ENCODE measurements at regions not wholly inside any gene's neighbourhood (a gene's known extent, or its start where the extent isn't known, plus 50 kb on each side); places are given as distances from the start of the nearest gene placed in this dataset.

GRCh38 chr5:165809914-165810313 lies 2304.5 kb downstream of the MAT2B start:
- no peak for DNase-seq (ENCODE audit: extremely low read depth, low read depth)
- H3K4me3 ChIP-seq (replicated peaks; ENCODE audit: low read depth, low read length), result no peak overlapping the region
- no peak for TF ChIP-seq CTCF (IDR thresholded peaks at IDR 0.05; ENCODE audit: low read depth, low read length, missing control alignments)

GRCh38 chr5:165829504-165829903 lies 2324.1 kb downstream of the MAT2B start:
- no peak for DNase-seq (ENCODE audit: extremely low read depth, low read depth)
- no peak for TF ChIP-seq CTCF (IDR thresholded peaks at IDR 0.05; ENCODE audit: low read depth, low read length, missing control alignments)
- H3K4me3 ChIP-seq (replicated peaks; ENCODE audit: low read depth, low read length), result no peak overlapping the region

- no peak for TF ChIP-seq CTCF (IDR thresholded peaks at IDR 0.05; ENCODE audit: low read depth, low read length, missing control alignments)
- no peak overlapping the region for H3K4me3 ChIP-seq (replicated peaks; ENCODE audit: low read depth, low read length)
- no peak for DNase-seq (ENCODE audit: extremely low read depth, low read depth)
Measured at GRCh38 chr5:165834891-165835290, 2329.5 kb downstream of the MAT2B start.

GRCh38 chr5:165836046-165836445 lies 2330.6 kb downstream of the MAT2B start:
- H3K4me3 ChIP-seq (replicated peaks; ENCODE audit: low read depth, low read length), result no peak overlapping the region
- DNase-seq (ENCODE audit: extremely low read depth, low read depth), result no peak
- TF ChIP-seq CTCF (IDR thresholded peaks at IDR 0.05; ENCODE audit: low read depth, low read length, missing control alignments), result no peak

- no peak for DNase-seq (ENCODE audit: extremely low read depth, low read depth)
- H3K4me3 ChIP-seq (replicated peaks; ENCODE audit: low read depth, low read length), result no peak overlapping the region
- TF ChIP-seq CTCF (IDR thresholded peaks at IDR 0.05; ENCODE audit: low read depth, low read length, missing control alignments), result no peak
Measured at GRCh38 chr5:165837286-165837685, 2331.9 kb downstream of the MAT2B start.

GRCh38 chr5:165844571-165844970 lies 2339.2 kb downstream of the MAT2B start:
- H3K4me3 ChIP-seq (replicated peaks; ENCODE audit: low read depth, low read length), result no peak overlapping the region
- no peak for TF ChIP-seq CTCF (IDR thresholded peaks at IDR 0.05; ENCODE audit: low read depth, low read length, missing control alignments)
- DNase-seq (ENCODE audit: extremely low read depth, low read depth), result no peak

GRCh38 chr5:165858118-165858517 lies 2352.7 kb downstream of the MAT2B start:
- DNase-seq (ENCODE audit: extremely low read depth, low read depth), result no peak
- no peak overlapping the region for H3K4me3 ChIP-seq (replicated peaks; ENCODE audit: low read depth, low read length)
- no peak for TF ChIP-seq CTCF (IDR thresholded peaks at IDR 0.05; ENCODE audit: low read depth, low read length, missing control alignments)
